ENCODE measurements at regions not wholly inside any gene's neighbourhood (a gene's known extent, or its start where the extent isn't known, plus 50 kb on each side); places are given as distances from the start of the nearest gene placed in this dataset.

GRCh38 chr11:111006227-111006626 is 239.3 kb upstream of the POU2AF2 start:
- Mint-ChIP-seq H3K27me3 (peaks cover 13% of the 10 kb centered on the region), H3K4me1 (no peaks in the 10 kb centered on the region), H3K27ac (no peak overlapping the region), H3K9me3 (no peaks in the 10 kb centered on the region), H3K4me3 (no peak overlapping the region), H3K36me3 (ENCODE audit: low read depth) (no peaks in the 10 kb centered on the region)
- no peak for ATAC-seq (replicated peaks)

- Mint-ChIP-seq H3K36me3 (ENCODE audit: low read depth) (no peaks in the 10 kb centered on the region), H3K4me3 (no peak overlapping the region)
- peak; percentile 49 for ATAC-seq (replicated peaks)
Measured at GRCh38 chr11:111001986-111002611, 243.4 kb upstream of the POU2AF2 start.

GRCh38 chr11:111001081-111001430 is 244.5 kb upstream of the POU2AF2 start:
- Mint-ChIP-seq H3K4me1 (no peaks in the 10 kb centered on the region), H3K4me3 (no peak overlapping the region), H3K36me3 (ENCODE audit: low read depth) (no peaks in the 10 kb centered on the region), H3K9me3 (no peaks in the 10 kb centered on the region), H3K27me3 (peaks cover 3% of the 10 kb centered on the region), H3K27ac (no peak overlapping the region)
- ATAC-seq (replicated peaks), result no peak

More at GRCh38 chr11:111001986-111002611, 243.4 kb upstream of the POU2AF2 start:
- H3K9me3 Mint-ChIP-seq, result no peaks in the 10 kb centered on the region
- peaks cover 3% of the 10 kb centered on the region for H3K27me3 Mint-ChIP-seq
- H3K4me1 Mint-ChIP-seq, result no peaks in the 10 kb centered on the region
- no peak overlapping the region for H3K27ac Mint-ChIP-seq

- Mint-ChIP-seq H3K9me3 (no peaks in the 10 kb centered on the region), H3K4me1 (no peaks in the 10 kb centered on the region), H3K36me3 (ENCODE audit: low read depth) (no peaks in the 10 kb centered on the region), H3K27me3 (peaks cover 3% of the 10 kb centered on the region), H3K4me3 (no peak overlapping the region), H3K27ac (no peak overlapping the region)
- no peak for ATAC-seq (replicated peaks)
Measured at GRCh38 chr11:111000400-111001080, 245.0 kb upstream of the POU2AF2 start.

- Mint-ChIP-seq H3K36me3 (ENCODE audit: low read depth) (no peaks in the 10 kb centered on the region), H3K27ac (no peak overlapping the region), H3K4me1 (no peaks in the 10 kb centered on the region), H3K9me3 (no peaks in the 10 kb centered on the region), H3K4me3 (no peak overlapping the region), H3K27me3 (peaks cover 3% of the 10 kb centered on the region)
- no peak for ATAC-seq (replicated peaks)
Measured at GRCh38 chr11:110992481-110992880, 253.0 kb upstream of the POU2AF2 start.

- Mint-ChIP-seq H3K4me3 (no peak overlapping the region), H3K36me3 (ENCODE audit: low read depth) (no peaks in the 10 kb centered on the region), H3K27me3 (peaks cover 7% of the 10 kb centered on the region), H3K4me1 (no peaks in the 10 kb centered on the region), H3K9me3 (no peaks in the 10 kb centered on the region), H3K27ac (no peak overlapping the region)
- no peak for ATAC-seq (replicated peaks)
Measured at GRCh38 chr11:110991661-110992355, 253.7 kb upstream of the POU2AF2 start.

GRCh38 chr11:110990311-110990710 is 255.2 kb upstream of the POU2AF2 start:
- H3K9me3 Mint-ChIP-seq, result no peaks in the 10 kb centered on the region
- no peak overlapping the region for H3K4me3 Mint-ChIP-seq
- ATAC-seq (replicated peaks), result no peak
- no peaks in the 10 kb centered on the region for H3K36me3 Mint-ChIP-seq (ENCODE audit: low read depth)
- peaks cover 7% of the 10 kb centered on the region for H3K27me3 Mint-ChIP-seq
- no peaks in the 10 kb centered on the region for H3K4me1 Mint-ChIP-seq
- no peak overlapping the region for H3K27ac Mint-ChIP-seq

GRCh38 chr11:110989428-110990133 is 255.9 kb upstream of the POU2AF2 start:
- Mint-ChIP-seq H3K4me3 (no peak overlapping the region), H3K4me1 (no peaks in the 10 kb centered on the region), H3K27me3 (peaks cover 7% of the 10 kb centered on the region), H3K9me3 (no peaks in the 10 kb centered on the region), H3K27ac (no peak overlapping the region), H3K36me3 (ENCODE audit: low read depth) (no peaks in the 10 kb centered on the region)
- ATAC-seq (replicated peaks), result no peak

GRCh38 chr11:110988671-110989070 is 256.9 kb upstream of the POU2AF2 start:
- Mint-ChIP-seq H3K4me1 (no peaks in the 10 kb centered on the region), H3K36me3 (ENCODE audit: low read depth) (no peaks in the 10 kb centered on the region), H3K9me3 (no peaks in the 10 kb centered on the region), H3K27ac (no peak overlapping the region), H3K4me3 (no peak overlapping the region), H3K27me3 (peaks cover 7% of the 10 kb centered on the region)
- ATAC-seq (replicated peaks), result no peak

GRCh38 chr11:110986016-110986415 is 259.5 kb upstream of the POU2AF2 start:
- Mint-ChIP-seq H3K4me1 (no peaks in the 10 kb centered on the region), H3K36me3 (ENCODE audit: low read depth) (no peaks in the 10 kb centered on the region), H3K27ac (no peak overlapping the region), H3K4me3 (no peak overlapping the region), H3K9me3 (no peaks in the 10 kb centered on the region), H3K27me3 (peaks cover 7% of the 10 kb centered on the region)
- ATAC-seq (replicated peaks), result no peak

- H3K4me3 Mint-ChIP-seq, result no peak overlapping the region
- H3K4me1 Mint-ChIP-seq, result no peaks in the 10 kb centered on the region
- no peak overlapping the region for H3K27ac Mint-ChIP-seq
- no peaks in the 10 kb centered on the region for H3K36me3 Mint-ChIP-seq (ENCODE audit: low read depth)
- no peak for ATAC-seq (replicated peaks)
- no peaks in the 10 kb centered on the region for H3K9me3 Mint-ChIP-seq
- peaks cover 7% of the 10 kb centered on the region for H3K27me3 Mint-ChIP-seq
Measured at GRCh38 chr11:110985547-110985946, 260.0 kb upstream of the POU2AF2 start.

- H3K9me3 Mint-ChIP-seq, result peaks cover under 1% of the 10 kb centered on the region
- H3K27me3 Mint-ChIP-seq, result peaks cover 7% of the 10 kb centered on the region
- H3K36me3 Mint-ChIP-seq (ENCODE audit: low read depth), result no peaks in the 10 kb centered on the region
- no peaks in the 10 kb centered on the region for H3K4me1 Mint-ChIP-seq
- no peak overlapping the region for H3K4me3 Mint-ChIP-seq
- ATAC-seq (replicated peaks), result no peak
- H3K27ac Mint-ChIP-seq, result no peak overlapping the region
Measured at GRCh38 chr11:110984693-110985092, 260.8 kb upstream of the POU2AF2 start.

GRCh38 chr11:110984147-110984546 is 261.4 kb upstream of the POU2AF2 start:
- Mint-ChIP-seq H3K4me3 (no peak overlapping the region), H3K4me1 (no peaks in the 10 kb centered on the region), H3K36me3 (ENCODE audit: low read depth) (no peaks in the 10 kb centered on the region), H3K27ac (no peak overlapping the region), H3K27me3 (peaks cover 7% of the 10 kb centered on the region), H3K9me3 (peaks cover 4% of the 10 kb centered on the region)
- ATAC-seq (replicated peaks), result no peak

- Mint-ChIP-seq H3K4me3 (no peak overlapping the region), H3K27ac (no peak overlapping the region), H3K27me3 (peaks cover 5% of the 10 kb centered on the region), H3K36me3 (ENCODE audit: low read depth) (no peaks in the 10 kb centered on the region), H3K9me3 (peaks cover 4% of the 10 kb centered on the region), H3K4me1 (no peaks in the 10 kb centered on the region)
- ATAC-seq (replicated peaks), result no peak
Measured at GRCh38 chr11:110982214-110982613, 263.3 kb upstream of the POU2AF2 start.
